Pons (tissue), 1 donor: ENCODE measurements at regions not wholly inside any gene's neighbourhood (a gene's known extent, or its start where the extent isn't known, plus 50 kb on each side); places are given as distances from the start of the nearest gene placed in this dataset.

ENCODE experiments used
- DNase-seq: peaks from one replicate; pipeline ENCODE4 v3.0.0-alpha.2; 2016; ENCODE audit warnings: low spot score

DNA sequence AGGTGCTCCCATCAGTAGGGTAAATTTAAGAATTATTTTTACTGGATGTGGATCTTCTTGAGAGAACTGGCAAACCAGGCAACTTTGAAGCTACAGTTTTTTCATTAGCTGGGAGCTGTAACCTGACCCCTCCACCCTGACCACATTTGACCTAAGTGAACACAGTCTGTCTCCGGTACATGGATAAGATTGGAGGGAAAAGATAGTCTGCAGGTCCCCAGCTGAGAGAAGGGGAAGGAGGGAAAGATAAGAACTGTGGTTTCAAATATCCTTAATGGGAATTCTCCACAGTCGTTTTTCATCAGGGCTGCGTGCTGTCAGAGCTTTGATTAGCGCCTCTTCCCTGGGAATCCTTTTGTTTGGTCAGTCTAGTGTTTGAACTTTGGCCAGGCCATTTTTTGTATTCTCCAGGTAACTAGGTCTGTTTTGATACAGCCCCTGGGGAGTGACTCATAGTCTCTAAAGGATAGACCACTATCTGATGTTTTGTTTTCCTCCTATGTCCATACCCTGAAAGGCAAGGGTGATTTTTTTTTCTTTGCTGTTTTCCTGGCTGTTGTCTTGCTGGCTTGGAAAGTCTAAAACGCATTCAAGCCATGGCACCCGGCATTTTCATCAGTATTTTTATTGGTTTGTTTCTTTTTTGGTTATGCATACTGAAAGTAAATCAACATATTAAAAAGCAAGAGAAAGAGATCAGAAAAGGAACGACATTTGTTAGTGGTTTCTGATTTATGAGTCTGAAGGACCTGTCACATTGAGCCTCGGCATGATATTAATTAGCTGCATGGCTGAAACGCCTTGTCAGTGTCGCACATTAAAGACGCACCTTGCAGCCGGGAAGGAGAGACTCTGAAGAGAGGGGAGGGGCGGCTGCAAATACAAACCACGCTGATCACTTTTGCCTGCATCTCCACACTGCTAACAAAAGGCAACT, 183.4 kb upstream of the FN1 start:
- no peak for DNase-seq

DNA sequence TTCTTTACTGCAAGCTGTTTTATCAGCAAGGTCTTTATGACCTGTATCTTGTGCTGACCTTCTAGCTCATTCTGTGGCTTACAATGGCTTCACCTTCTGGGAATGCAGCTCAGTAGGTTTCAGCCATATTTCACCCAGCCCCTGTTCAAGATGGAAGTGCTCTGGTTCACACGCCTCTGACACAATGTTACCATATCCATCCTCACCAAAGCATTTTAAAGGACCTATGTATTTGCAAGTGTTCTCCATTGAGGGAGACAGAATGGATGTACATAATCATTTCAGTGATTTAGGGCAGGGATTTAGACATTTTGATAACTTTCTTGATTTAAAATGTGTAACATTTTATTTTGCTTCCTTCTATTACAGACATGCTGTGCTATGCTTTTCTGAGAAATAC, 182.3 kb upstream of the FN1 start:
- no peak for DNase-seq

DNA sequence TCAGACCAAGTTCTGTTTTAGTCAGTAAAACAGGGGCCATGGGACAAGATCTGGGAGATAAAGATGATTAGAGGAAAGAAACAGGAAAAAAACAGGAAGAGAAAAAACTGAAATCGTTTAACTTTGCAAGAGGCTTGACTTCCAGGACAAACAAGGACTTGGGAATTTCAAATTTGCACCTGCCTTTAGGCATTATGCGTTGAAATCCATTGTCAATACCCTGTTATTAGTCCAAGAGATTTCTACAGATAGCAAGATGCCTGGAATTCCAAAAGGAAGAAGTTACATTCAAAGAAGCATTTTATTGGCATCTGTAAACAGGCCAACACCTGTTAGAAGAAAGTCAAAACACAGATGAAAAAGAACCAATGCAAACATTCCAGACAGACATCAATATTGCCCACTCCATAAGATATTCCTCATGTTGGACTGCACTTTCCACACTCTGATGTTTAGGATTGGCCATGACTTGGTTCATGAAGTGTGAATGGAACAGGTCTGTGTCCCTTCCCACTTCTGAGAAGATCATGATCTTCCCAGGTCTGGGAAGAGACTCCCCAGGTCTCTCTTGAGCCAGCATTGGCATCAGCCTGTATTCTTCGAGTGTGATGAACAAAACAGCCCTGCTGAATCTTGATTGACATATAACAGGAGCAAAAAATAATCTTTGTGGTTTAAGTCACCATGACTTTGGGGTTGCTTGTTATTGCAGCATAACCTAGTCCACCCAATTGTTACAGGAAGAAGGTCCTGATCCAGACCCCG, 181.4 kb upstream of the FN1 start:
- DNase-seq = no peak

DNA sequence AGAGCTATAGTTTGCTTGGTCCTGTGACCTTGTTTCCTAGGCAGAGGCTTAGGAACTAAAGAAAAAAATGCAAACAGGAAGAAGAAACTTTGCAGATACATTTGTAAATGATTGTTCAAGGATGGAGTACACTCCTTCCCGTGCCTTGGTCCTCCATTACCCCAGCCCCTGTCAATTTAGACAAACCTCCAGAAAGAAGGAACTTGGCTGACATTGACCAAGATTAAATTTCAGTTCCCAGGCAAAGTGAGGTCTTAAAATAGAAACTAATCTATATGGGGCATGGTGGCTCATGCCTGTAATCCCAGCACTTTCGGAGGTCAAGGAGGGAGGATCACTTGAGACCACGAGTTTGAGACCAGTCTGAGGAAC, 179.9 kb upstream of the FN1 start:
- no peak for DNase-seq

DNA sequence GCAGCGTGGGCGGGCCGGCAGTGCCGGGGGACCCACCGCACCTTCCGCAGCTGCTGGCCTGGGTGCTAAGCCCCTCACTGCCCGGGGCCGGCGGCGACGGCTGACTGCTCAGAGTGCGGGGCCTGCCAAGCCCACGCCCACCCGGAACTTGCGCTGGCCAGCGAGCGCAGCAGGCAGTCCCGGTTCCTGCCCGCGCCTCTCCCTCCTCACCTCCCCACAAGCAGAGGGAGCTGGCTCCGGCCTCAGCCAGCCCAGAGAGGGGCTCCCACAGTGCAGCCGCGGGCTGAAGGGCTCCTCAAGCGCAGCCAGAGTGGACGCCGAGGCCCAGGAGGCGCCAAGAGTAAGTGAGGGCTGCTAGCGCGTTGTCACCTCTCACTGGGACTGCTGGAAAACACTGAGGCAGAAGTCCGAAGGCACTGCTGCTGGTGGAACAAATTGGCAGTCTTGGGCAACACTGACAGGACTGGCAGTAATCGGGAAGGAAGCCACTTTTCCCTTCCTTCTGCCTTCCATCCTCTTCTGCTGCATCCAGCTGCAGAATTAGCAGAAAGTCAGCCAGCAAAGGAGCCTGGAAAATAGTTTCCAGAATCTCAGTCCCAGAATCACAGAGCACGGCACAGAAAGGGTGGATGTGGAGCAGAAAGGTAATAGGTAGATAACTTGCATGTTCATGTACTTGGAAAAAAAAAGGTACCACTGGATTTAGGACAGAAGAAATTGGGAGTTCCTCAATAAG, 179.4 kb upstream of the FN1 start:
- no peak for DNase-seq

DNA sequence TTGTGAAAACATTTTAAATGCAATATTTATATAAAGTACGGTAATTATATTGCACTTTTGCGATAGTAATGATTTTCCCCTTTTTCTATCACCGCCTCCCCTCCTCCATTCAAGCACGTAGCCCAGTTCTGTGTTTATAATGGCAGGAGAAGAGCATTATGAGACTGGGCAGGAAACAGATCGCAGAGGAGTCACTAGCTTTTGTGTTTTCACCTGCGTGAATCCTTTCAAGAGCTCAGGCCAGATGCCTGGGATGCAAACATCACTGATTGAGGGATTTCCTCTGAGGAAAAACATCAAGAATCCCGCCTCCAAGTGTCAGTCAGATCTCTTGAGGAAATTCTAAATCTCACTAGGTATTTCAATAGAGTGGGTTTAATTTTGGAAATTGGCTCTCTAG, 178.4 kb upstream of the FN1 start:
- DNase-seq = no peak

DNA sequence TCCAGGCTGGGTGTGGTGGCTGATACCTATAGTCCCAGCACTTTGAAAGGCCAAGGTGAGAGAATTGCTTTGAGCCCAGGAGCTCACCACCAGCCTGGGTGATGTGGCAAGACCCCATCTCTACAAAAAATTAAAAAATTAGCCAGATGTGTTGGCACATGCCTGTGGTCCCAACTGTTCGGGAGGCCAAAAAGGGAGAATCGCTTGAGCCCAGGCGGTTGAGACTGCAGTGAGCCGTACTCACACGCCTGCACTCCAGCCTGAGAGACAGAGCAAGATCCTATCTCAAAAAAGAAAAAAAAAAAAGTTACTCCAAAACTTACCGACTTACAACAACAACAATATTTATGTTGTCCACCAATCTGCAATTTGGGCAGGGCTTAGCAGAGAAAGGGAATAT, 178.0 kb upstream of the FN1 start:
- DNase-seq = no peak

DNA sequence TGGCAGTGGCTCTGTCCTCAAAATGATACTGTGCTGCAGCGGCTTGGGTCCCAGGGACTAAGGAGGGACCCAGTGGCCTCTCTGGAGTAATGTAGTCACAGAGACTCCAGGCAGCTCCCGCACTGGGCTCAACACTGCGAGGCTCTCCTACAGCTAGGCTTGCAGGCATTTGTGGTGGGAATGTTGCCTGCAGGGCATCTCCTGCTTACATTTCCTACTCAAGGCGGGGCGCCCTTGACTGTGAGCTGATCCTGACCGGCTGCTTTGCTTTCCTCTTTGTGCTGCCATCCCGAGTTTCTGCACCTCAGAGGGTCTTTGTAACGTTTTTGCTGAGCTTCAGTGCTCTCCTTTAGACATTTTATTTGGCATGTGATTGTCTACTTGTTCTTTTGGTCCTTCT, 177.4 kb upstream of the FN1 start:
- no peak for DNase-seq

DNA sequence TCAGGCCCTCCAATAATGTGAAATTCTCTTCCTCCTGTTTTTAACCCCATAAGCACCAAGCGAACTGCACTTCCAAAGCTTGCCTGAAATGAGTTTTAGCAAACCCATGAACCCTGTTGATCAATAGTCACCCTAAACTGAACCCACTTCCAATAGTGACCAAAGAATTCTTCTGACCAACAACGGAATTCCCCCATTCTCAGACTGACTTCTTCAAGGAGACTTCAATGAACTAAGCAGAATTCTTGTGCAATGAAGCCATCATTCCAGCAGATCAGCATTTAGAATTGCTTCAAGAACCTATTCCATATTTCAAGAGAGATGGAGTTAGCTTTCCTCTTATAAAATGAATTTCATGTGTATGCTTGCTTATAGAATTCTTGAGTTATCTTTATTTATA, 176.9 kb upstream of the FN1 start:
- no peak for DNase-seq

DNA sequence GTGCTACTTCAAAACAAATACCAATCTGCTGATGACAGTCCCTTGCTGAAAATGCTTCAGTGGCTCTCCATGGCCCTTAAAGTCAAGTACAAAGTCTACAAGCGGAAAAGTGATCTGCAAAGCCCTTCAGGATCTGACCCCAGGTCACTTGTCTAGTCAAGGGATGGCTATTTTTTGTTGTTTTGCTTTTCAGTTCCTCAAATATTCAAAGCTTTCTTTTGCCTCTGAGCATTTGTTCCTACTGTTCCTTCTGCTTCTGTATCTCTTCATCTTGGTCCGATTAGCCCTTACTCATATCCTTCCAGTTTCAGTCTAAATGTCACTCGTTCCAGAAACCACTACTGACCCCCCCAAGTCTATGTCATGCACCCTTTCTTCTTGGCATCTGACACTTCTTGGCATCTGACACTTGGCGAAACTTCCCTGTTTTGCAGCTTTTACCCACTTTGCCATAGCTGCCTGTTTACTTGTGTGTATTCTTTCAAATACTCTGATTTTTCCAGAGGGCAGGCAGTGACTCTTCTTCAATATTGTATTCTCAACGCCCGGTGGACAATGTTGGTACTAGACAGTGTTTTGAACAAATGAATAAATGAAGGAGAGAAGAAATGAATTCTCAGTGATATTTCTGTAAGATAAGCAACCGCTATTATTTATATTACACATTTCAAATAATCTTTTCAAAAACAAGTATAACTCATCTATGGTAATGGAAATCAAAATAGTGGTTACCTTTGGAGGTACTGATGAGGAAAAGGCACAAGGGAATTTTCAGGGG, 175.9 kb upstream of the FN1 start:
- DNase-seq = no peak

DNA sequence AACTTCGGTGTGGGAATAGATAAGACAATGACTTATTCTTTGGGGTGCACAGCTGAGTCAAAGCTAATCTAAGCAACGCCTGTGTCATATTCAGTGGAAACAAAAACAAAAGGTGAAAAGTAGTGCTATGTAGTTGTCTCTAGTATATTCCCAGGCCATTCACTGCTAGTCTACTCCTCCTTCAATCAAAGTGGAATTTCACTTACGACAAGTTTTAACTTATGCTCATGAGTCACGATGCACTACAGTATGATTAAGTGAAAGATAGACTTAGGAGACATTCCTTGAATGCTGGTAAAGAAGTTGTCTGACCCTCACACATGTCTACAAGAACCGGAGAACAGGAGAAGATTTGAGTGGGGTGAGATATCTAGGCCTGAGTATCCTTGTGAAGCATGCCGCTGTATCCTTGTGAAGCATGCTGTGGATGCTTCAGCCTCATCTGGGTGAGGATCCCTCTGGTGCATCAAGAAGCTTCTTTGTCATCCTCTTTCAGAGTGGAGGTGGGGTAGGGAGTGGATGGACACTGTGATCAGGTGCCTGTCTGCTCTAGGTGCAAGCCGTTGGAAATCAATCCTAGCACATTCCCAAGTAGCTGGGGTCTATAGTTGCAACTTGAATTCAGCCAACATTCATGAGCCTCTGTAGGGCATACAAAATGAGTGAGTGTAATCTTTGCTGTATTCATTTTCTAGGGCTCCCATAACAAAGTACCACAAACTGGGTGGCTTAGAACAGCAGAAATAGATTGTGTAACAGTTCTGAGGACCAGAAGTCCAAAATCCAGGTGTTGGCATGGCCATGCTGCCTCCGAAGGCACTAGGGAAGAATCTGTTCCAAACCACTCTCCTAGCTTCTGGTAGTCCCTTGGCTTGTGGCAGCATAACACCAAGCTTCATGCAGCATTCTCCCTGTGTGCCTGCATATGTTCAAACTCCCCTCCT, 173.5 kb upstream of the FN1 start:
- no peak for DNase-seq

DNA sequence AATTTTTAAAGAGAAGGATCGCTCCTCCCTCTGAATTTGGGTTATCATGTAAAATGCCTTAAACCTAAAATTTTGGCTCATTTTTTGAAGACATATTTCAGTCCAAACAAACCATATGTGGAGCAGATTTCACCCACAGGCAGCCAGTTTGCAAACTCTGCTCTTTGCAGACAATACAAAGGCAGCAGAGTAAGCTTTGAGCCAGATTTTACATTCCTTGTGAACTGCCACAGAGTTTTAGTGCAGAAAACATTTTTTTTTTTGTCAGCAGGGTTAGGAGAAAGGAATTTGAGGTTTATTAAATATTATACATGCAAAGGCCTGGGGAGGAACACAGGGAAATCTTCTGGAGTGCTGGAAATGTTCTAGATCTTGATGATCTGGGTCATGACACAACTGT, 171.9 kb upstream of the FN1 start:
- no peak for DNase-seq

DNA sequence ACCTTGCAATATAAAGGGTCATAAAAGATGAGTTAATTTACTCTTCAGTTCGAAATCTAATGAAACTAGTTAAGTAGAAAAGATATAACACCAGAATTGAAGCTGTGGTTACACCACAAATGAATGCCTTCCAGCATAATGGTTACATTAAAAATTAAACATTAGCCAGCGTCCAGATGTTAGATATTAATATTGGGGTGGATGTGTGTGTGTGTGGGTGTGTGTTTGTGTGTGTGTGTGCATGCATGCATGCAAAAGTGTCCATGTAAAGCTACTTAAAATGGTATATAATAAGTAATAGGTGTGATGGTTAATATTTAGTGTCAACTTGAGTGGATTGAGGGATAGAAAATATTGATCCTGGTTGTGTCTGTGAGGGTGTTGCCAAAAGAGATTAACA, 170.4 kb upstream of the FN1 start:
- DNase-seq = no peak

DNA sequence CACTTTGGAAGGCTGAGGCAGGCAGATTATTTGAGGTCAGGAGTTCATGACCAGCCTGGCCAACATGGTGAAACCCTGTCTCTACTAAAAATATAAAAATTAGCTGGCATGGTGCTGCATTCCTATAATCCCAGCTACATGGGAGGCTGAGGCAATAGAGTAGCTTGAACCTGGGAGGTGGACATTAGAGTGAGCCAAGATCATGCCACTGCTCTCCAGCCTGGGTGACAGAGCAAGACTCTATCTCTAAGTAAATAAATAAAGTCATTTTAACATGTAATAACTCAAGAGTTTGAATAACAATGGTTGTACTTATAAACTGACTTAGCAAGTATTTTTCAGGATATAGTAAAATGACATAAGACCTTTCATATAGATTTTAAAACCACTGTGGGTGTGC, 169.3 kb upstream of the FN1 start:
- no peak for DNase-seq

DNA sequence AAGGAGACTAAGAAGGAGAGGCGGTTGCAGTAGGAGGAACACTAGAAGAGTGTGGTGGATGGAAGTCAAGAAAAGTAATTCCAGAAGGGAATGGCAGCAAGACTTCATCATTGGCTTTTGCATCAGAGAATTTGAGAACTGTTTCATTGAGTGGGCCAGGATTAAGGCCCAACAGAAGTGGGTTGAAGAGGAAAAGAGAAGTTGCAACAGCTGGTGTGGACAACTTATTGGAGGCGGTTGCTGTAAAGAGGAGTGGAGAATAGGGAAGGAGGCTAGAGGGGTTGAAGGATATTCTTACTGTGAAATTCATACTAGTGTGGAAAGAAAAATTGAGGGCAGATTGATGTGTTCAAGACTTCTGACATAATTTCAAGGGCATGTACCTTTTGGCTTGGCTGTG, 168.7 kb upstream of the FN1 start:
- no peak for DNase-seq

DNA sequence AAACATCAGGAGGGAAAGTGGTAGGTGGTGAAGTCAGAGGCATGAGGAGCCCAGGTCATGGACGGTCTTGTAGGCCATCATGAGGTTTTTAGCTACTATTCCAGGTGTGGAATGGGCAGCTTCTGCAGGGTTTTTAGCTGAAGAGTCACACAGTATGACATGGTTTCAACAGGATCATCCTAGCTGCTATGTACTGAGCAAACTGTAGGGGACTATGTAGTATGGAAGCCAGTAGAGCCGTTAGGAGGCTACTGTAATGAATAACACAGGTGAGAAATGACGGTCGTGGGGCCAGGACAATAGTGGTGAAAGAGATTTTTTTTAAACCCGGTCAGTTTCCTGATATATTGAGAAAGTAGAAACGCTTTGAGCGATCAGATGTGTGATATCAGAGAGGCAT, 167.6 kb upstream of the FN1 start:
- DNase-seq = no peak

DNA sequence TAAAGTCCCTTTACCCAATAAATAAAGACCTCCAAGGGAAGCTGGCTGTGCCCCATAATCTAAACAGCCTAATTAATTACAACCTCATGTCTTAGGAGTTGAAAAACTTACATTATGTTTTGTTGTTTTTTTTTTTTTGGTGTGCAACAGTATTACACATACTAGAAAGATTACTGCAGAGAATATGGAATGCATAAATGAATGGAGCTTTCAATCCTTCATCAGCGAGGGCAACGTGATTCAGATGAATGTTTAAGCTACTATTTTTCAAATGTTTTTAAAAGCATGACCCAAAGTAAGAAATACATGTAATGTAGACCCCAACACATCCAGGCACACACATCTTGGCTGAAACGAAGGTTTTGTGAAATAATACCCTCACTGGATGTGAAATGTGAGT, 167.1 kb upstream of the FN1 start:
- DNase-seq = no peak

DNA sequence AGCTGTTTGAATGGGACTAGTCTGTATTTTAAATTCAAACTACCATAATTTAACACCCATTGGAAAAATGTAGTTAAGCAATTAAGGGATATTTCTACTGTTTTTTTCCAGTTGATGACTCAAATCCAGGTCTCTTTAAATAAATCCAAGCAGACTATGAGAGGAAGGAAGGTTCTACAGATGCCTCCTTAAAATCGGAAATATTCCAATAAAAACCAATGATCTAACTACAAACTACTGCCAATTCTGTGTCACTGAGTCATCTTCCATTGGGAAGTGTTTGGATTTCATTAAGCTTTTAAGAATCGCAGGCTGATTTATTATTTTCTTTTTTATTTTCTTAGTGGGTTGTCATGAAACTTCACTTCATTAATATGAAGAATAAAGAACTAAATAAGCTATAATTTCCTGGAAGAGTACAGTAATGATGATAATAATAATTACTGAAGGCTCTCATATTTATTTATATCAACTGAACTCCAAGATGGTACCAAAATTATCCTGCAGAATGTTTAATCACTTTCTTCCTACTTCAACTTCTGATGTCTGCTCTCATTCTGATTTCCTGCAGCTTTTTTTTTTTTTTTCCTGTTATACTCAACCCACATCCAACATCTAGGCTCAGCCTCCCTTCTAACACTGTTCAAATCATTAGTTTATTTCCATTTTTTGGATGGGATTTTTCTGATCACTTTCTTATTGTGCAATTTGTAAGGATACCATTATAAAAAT, 166.3 kb upstream of the FN1 start:
- DNase-seq = no peak

DNA sequence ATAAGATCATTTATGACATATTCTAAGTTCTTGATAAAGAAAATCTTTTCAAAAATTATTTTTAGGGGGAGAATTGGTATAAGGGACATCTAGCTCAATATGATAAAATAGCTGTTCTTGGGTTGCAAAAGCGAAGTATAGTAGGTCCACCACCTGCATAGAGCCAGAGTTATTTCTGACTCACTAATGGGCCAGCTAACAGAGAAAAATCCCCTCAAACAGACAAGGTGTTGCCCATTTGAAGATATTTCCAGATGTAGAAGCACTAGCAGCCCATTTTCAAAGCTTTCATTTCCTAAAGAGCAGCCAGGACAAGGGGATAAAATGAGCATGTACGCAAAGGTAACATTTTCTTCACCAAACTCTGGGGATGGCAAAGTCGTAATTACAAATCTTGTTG, 165.7 kb upstream of the FN1 start:
- no peak for DNase-seq

DNA sequence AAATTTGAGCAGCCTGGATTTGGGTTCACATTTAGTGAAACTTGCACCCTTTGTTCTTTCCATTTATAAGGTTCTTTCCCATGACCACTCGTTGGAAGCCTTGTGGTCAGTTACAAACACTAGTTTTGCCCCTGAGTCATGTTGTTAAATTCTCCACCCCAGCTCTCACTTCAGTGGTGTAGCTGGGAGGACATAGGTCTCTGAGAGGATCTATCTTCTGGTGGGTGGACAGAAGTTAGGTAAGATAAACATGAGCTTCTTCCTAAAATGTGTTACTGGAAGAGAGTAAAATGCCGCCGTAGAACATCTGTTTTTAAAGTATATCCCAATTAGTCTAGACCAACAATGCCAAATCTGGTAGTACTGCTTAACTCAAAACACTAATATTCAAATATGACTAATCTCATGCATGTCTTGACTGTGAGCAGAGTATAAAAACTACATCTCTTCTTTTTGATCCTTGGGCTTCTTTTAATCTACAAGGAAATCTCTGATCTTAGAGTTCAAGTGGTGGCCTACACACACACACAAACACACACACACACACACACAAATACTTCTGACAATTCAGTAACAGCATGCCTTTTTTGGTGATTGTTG, 162.6 kb upstream of the FN1 start:
- no peak for DNase-seq
